ENCODE measurements at regions not wholly inside any gene's neighbourhood (a gene's known extent, or its start where the extent isn't known, plus 50 kb on each side); places are given as distances from the start of the nearest gene placed in this dataset.

DNA sequence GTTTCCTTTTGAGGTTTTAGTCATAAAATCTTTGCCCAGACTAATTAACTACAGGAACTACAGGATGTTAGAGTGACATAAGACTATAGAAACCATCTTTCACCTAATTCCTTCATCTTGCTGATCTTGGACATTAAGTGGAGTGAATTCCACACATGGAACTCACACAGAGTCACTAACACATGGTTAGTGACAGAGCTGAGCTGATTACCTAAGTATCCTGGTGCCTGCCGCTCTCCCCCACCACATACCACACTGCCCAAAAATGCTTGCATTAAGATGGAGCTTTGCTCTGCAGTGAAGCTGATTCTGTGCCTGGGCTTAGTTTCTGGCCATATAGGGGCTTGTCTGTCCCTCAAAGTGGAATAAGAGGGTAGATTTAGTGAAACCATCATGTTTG, 332.9 kb upstream of the NT5C1B start:
- TF ChIP-seq, protein P1, sequence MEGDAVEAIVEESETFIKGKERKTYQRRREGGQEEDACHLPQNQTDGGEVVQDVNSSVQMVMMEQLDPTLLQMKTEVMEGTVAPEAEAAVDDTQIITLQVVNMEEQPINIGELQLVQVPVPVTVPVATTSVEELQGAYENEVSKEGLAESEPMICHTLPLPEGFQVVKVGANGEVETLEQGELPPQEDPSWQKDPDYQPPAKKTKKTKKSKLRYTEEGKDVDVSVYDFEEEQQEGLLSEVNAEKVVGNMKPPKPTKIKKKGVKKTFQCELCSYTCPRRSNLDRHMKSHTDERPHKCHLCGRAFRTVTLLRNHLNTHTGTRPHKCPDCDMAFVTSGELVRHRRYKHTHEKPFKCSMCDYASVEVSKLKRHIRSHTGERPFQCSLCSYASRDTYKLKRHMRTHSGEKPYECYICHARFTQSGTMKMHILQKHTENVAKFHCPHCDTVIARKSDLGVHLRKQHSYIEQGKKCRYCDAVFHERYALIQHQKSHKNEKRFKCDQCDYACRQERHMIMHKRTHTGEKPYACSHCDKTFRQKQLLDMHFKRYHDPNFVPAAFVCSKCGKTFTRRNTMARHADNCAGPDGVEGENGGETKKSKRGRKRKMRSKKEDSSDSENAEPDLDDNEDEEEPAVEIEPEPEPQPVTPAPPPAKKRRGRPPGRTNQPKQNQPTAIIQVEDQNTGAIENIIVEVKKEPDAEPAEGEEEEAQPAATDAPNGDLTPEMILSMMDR (IDR thresholded peaks at IDR 0.05) = no peak
- no peak for TF ChIP-seq EP300 (IDR thresholded peaks at IDR 0.05)
- no peak for TF ChIP-seq POLR2A (IDR thresholded peaks at IDR 0.05)

All from upper lobe of left lung (tissue), 4 donors.